ENCODE measurements at regions not wholly inside any gene's neighbourhood (a gene's known extent, or its start where the extent isn't known, plus 50 kb on each side); places are given as distances from the start of the nearest gene placed in this dataset.

- in situ Hi-C loops (cut with MboI; ENCODE audit: low sequenced_read_pairs), result no loop called here
Measured at GRCh38 chr10:33126742-33127141, 168.7 kb upstream of the ITGB1 start.

DNA sequence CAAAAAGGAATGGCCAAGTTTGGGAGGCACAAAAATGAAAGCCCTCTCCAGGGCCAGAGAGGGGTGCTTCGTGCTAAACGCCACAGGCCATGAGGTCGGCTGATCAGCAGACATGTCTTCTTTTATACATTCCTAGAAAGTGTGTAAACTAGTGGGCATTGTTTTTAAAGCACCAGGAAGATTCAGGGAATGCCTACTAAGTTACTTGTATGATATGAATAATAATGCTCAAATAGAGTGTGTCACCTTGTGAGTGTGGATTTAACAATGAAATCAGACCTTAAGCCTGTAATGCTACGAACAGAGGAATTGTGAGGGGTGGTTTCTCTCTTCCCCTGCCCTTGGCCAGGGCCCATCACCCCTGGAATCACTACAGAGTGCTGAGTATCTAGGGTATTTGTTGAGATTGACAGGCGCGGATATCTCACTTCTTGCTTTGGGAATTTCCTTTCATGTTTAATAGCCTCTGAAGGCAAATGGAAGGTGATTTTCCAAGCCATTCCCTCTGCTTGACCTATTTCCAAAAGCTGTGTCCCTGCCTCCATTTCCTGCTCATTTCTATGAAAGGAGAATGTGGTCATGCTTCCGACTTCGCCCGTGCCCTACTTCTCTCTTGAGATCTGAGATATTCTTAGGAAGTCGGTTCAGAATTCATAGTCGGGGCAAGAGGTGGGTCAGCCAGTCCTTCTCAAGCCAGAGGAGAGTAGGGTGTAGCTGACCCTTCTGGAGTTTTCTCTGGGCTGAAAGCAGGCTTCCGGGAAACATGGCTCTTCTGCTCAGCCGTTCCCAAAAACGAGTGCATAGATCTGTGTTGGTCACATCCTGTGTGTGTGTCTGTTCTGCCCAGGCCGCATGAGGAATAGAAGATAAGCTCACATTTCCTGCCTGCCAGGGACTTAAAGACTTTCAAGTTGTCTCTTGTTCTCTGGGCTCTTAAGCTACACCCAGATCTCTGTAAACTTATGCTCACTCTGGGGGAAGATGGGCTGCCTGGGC, 167.8 kb upstream of the ITGB1 start:
- in situ Hi-C loops (cut with MboI; ENCODE audit: low sequenced_read_pairs), result no loop called here

DNA sequence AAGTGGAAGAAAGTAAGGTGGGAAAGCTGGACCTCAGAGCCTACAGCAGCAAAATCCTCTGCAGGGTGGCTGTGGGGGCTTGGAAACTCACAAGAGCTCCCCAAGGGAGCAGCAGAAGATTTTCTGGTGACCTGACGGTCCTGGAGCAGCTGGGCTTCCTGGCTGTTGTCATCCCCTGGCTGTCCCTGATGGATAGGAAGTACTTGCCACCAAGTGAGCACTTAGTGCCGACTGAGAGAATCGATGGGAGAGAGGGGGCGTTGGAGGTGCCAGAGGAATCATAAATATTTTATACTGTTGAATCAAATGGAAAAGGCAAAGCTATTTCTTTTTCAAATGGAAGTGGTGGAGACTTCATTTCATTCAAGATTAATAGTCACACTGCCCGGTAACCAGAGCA, 167.1 kb upstream of the ITGB1 start:
- in situ Hi-C loops (cut with MboI; ENCODE audit: low sequenced_read_pairs), result no loop called here

DNA sequence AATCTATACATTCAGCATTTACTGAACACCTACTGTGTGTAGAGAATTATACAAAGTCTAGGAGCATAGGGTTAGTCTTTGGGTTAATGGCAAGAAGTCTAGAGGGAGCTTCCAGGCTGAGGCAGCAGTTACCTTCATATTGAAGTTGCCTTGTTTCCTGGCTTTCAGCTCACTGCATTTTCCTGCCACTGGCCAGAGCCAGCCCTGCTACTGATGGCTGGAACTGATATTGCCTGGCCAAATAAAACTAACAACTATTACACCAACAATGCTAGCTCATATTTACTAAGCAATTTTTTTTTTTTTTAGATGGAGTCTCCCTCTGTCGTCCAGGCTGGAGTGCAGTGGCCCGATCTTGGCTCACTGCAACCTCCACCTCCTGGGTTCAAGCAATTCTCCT, 165.7 kb upstream of the ITGB1 start:
- in situ Hi-C loops (cut with MboI; ENCODE audit: low sequenced_read_pairs), result no loop called here

- in situ Hi-C loops (cut with MboI; ENCODE audit: low sequenced_read_pairs), result no loop called here
Measured at GRCh38 chr10:33122014-33122809, 164.2 kb upstream of the ITGB1 start.

GRCh38 chr10:33120700-33121099, 162.7 kb upstream of the ITGB1 start:
- in situ Hi-C loops (cut with MboI; ENCODE audit: low sequenced_read_pairs), result no loop called here

DNA sequence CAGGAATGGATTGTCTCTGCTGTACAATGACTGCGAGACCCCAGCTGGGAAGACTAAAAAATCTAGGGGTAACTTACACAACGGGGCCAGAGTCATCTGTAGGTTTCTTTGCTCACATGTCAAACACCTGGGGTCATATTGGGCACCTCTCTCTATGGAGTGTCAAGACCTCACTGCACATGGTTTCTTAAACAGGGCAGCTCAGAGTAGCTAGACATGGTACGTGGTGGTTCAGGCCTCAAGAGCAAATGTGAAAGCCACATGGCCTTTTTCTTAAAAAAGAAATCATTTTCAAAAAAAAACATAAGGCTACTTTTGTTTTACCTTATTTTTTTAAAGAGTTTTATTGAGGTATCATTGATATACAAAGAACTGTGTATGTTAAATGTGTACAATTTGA, 162.2 kb upstream of the ITGB1 start:
- in situ Hi-C loops (cut with MboI; ENCODE audit: low sequenced_read_pairs), result no loop called here

- in situ Hi-C loops (cut with MboI; ENCODE audit: low sequenced_read_pairs), result no loop called here
Measured at GRCh38 chr10:33117816-33118215, 159.8 kb upstream of the ITGB1 start.

- in situ Hi-C loops (cut with MboI; ENCODE audit: low sequenced_read_pairs), result no loop called here
Measured at GRCh38 chr10:33117230-33117629, 159.2 kb upstream of the ITGB1 start.

- in situ Hi-C loops (cut with MboI; ENCODE audit: low sequenced_read_pairs), result no loop called here
Measured at GRCh38 chr10:33115738-33116719, 158.0 kb upstream of the ITGB1 start.

GRCh38 chr10:33114451-33114952, 156.5 kb upstream of the ITGB1 start:
- in situ Hi-C loops (cut with MboI; ENCODE audit: low sequenced_read_pairs), result no loop called here

GRCh38 chr10:33113466-33113865, 155.4 kb upstream of the ITGB1 start:
- in situ Hi-C loops (cut with MboI; ENCODE audit: low sequenced_read_pairs), result no loop called here

DNA sequence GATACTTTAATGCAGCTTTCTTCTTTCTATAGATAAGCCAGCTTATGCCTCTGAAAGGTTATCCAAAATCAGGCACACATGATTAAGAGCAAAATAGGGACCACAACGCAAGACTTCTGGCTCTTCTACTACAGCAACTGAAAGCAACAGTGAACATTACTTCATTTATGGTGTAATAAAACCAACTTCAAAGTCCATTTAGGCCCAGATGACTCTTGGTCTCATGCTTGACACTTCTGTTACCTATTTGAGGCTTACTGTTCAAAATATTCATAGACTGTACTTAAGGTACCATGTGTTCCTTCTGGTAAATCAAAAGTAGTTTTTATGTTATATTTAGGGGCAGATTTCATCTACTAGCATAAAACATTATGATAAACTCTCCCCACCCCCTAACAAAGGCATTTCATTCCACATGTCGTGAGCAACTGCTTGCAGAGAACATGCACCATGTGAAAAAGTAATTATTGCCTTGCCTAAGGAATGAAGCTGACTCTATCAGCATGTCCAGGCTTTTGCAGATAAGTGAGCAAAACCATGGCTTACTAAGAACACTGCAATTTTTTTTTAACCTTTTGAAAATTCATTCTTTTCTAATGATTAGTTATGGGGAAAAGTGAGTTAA, 154.9 kb upstream of the ITGB1 start:
- in situ Hi-C loops (cut with MboI; ENCODE audit: low sequenced_read_pairs), result no loop called here

DNA sequence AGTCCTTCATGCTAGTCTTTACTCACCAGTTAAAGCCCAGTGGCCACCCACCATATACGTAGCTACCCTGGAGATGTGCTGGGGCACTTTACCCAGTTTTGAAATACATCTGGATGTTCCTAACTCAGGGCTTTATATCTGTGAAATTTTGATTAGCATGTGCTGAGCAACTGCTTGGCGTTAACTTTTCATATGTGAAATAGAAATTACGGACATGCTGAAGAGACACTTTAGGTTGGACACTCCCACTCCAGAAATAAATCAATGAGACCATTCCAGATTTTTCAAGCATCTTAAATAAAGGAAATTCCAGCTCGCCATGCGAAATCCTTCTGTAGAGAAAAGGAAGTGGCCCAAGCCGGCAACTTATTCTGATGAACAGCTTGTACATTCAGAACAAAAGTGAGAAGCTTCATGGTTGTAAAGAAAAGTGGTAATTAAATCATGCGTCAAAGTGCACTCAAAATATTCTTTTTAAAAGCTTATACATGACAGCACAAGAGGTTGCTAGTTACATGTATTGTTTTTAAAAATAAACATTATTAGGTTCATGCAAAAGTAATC, 153.5 kb upstream of the ITGB1 start:
- in situ Hi-C loops (cut with MboI; ENCODE audit: low sequenced_read_pairs), result no loop called here

GRCh38 chr10:33109788-33110469, 151.9 kb upstream of the ITGB1 start:
- in situ Hi-C loops (cut with MboI; ENCODE audit: low sequenced_read_pairs), result no loop called here

DNA sequence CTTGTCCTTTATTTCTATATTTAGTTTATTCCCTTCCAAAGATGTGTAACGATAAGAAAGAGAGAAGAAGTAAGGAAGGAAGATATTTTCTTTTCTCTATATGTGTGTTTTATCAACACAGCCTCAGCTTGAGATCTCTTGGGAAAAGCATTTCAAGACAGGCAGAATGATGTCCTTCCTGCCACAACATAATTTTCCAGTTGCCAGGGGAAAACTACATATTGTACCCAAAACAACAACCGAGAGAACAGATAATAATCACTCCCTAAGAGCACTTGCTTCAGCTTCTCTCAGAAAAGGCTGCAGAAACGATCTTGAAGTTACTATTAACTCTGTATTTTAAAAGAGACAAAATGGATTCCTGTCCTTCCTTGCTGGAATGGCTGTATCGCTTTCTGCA, 151.4 kb upstream of the ITGB1 start:
- in situ Hi-C loops (cut with MboI; ENCODE audit: low sequenced_read_pairs), result no loop called here

- in situ Hi-C loops (cut with MboI; ENCODE audit: low sequenced_read_pairs), result no loop called here
Measured at GRCh38 chr10:33107953-33108352, 149.9 kb upstream of the ITGB1 start.

- in situ Hi-C loops (cut with MboI; ENCODE audit: low sequenced_read_pairs), result no loop called here
Measured at GRCh38 chr10:33106767-33107166, 148.7 kb upstream of the ITGB1 start.

GRCh38 chr10:33103863-33104379, 145.9 kb upstream of the ITGB1 start:
- in situ Hi-C loops (cut with MboI; ENCODE audit: low sequenced_read_pairs), result no loop called here
